OCI-LY7 (cell line): ENCODE measurements at regions not wholly inside any gene's neighbourhood (a gene's known extent, or its start where the extent isn't known, plus 50 kb on each side); places are given as distances from the start of the nearest gene placed in this dataset.

ENCODE experiments used
- BruUV-seq: library from RNA; stranded (reverse); fragments of 400-500 nt; replicated peaks from 2 replicates; lab custom pipeline; 2021; lab: Mats Ljungman, UMichigan
- CTCF ChIA-PET: fragments of 300-600 bp; sonication (Branson Sonifier 250); formaldehyde crosslinking; loops from one replicate; lab custom pipeline; 2022; ENCODE audit warnings: antibody characterized with exemption; ENCODE audit not compliant: unreplicated experiment; lab: Charles Lee
- POLR2A ChIA-PET: fragments of 300-600 bp; sonication (Branson Sonifier 250); formaldehyde crosslinking; loops from one replicate; lab custom pipeline; 2022; ENCODE audit warnings: antibody characterized with exemption; lab: Charles Lee
- DNase-seq: peaks from one replicate; pipeline ENCODE4 v3.0.0-alpha.2; 2015; ENCODE audit warnings: low spot score
- H2AFZ ChIP-seq: fragments of 200-600 bp; sonication (generic), shearing (Covaris generic); 2 replicates; pipeline ENCODE4 v1.6.1; 2014; ENCODE audit warnings: mild to moderate bottlenecking, antibody characterized with exemption, low read length, moderate library complexity
- H3K27ac ChIP-seq: fragments of 200-600 bp; sonication (generic); 2 replicates; pipeline ENCODE4 v1.5.1; 2014; ENCODE audit warnings: mixed run types, low read depth, mild to moderate bottlenecking, moderate library complexity, low read length, inconsistent platforms; ENCODE audit not compliant: poor library complexity, severe bottlenecking
- H3K36me3 ChIP-seq: fragments of 200-600 bp; sonication (generic); 2 replicates; pipeline ENCODE4 v1.6.1; 2014; ENCODE audit warnings: mild to moderate bottlenecking, antibody characterized with exemption, low read length, moderate library complexity, mixed read lengths; ENCODE audit not compliant: insufficient read depth
- H3K4me1 ChIP-seq: fragments of 200-600 bp; sonication (generic); 2 replicates; pipeline ENCODE4 v1.5.1; 2014; ENCODE audit warnings: mild to moderate bottlenecking, low read length; ENCODE audit not compliant: insufficient read depth, poor library complexity, severe bottlenecking
- H3K4me2 ChIP-seq: fragments of 200-600 bp; sonication (generic); 2 replicates; pipeline ENCODE4 v1.6.1; 2014; ENCODE audit warnings: mild to moderate bottlenecking, low read length
- H3K4me3 ChIP-seq: fragments of 200-600 bp; sonication (generic); 2 replicates; pipeline ENCODE4 v1.5.1; 2014; ENCODE audit warnings: mild to moderate bottlenecking, low read depth, low read length; ENCODE audit not compliant: poor library complexity, severe bottlenecking
- H3K79me2 ChIP-seq: fragments of 200-600 bp; sonication (generic); 2 replicates; pipeline ENCODE4 v1.6.1; 2016; ENCODE audit warnings: low read depth, mild to moderate bottlenecking, low read length, moderate library complexity, mixed read lengths; ENCODE audit not compliant: insufficient read depth
- H3K9me2 ChIP-seq: fragments of 200-600 bp; sonication (generic); 2 replicates; pipeline ENCODE4 v1.6.1; 2016; ENCODE audit warnings: mild to moderate bottlenecking, low read length, mixed read lengths; ENCODE audit not compliant: insufficient read depth
- H3K9me3 ChIP-seq: fragments of 200-600 bp; sonication (generic); 2 replicates; pipeline ENCODE4 v1.6.1; 2014; ENCODE audit warnings: mild to moderate bottlenecking, mixed run types, low read length, mixed read lengths
- H4K20me1 ChIP-seq: fragments of 200-600 bp; sonication (generic); 2 replicates; pipeline ENCODE4 v1.6.1; 2014; ENCODE audit warnings: mild to moderate bottlenecking, antibody characterized with exemption, low read length, moderate library complexity, mixed read lengths; ENCODE audit not compliant: insufficient read depth
- CTCF ChIP-seq: fragments of 200-600 bp; sonication (generic); conservative IDR thresholded peaks from 2 replicates; pipeline ENCODE4 v1.5.1; 2014; ENCODE audit warnings: mild to moderate bottlenecking, antibody characterized with exemption, low read length, moderate library complexity, mixed read lengths
- EZH2phosphoT487 ChIP-seq: fragments of 200-600 bp; sonication (generic); IDR thresholded peaks from 2 replicates; pipeline ENCODE4 v1.6.1; 2018; ENCODE audit warnings: low read depth, borderline replicate concordance, mild to moderate bottlenecking, mixed run types, antibody characterized with exemption, low read length, moderate library complexity, mixed read lengths
- intact Hi-C: fragments of 100-400 bp; cut with micrococcal nuclease; formaldehyde crosslinking; loops from one replicate; pipeline ENCODE4 v1.10.0; 2022; ENCODE audit not compliant: unreplicated experiment

DNA sequence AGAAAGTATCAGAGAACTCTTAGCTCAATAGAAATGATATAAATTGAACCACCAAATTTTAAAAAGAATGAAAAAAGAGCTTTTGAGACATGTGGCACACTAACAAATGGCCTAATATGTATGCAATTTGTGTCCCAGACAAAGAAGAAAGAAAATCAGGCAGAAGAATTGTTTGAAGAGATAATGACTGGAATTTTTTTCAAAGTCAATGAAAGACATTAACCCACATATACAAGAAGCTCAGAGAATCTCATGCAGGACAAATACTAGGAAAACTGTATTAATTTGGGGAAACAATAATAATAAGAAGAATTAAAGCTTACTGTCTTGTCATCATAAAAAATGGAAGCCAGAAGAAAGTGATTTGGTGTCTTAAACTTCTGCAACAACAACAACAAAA, 304.1 kb upstream of the RND3 start:
- Histone ChIP-seq H3K79me2 (no peaks in the 10 kb centered on the region), H4K20me1 (no peaks in the 10 kb centered on the region), H3K9me3 (no peaks in the 10 kb centered on the region), H2AFZ (no peak overlapping the region), H3K9me2 (no peaks in the 10 kb centered on the region), H3K4me3 (no peak overlapping the region), H3K36me3 (no peaks in the 10 kb centered on the region), H3K4me1 (no peaks in the 10 kb centered on the region), H3K4me2 (no peak overlapping the region), H3K27ac (no peak overlapping the region)
- ChIA-PET POLR2A (interaction anchor here (0.6 kb wide), 3 partner anchors 190 to 1708 kb away, joined by 3 to 6 read pairs (median 3); no protein-coding TSS in a partner anchor), CTCF (no interaction called here)
- TF ChIP-seq EZH2phosphoT487 (no peak), CTCF (no peak)
- intact Hi-C loops, result no loop called here
- DNase-seq, result no peak
- no TSS peak for BruUV-seq

GRCh38 chr2:150789376-150789905, 302.0 kb upstream of the RND3 start:
- H3K4me3 ChIP-seq, result no peak overlapping the region
- BruUV-seq, result no TSS peak
- H3K9me3 ChIP-seq, result no peaks in the 10 kb centered on the region
- no peaks in the 10 kb centered on the region for H3K9me2 ChIP-seq
- H3K79me2 ChIP-seq, result no peaks in the 10 kb centered on the region
- no peak overlapping the region for H3K4me2 ChIP-seq
- intact Hi-C loops, result no loop called here
- ChIA-PET CTCF (no interaction called here), POLR2A (no interaction called here)
- no peak for DNase-seq
- H3K4me1 ChIP-seq, result no peaks in the 10 kb centered on the region
- no peak overlapping the region for H3K27ac ChIP-seq
- no peak for TF ChIP-seq CTCF
- TF ChIP-seq EZH2phosphoT487, result no peak
- no peak overlapping the region for H2AFZ ChIP-seq
- H4K20me1 ChIP-seq, result no peaks in the 10 kb centered on the region
- no peaks in the 10 kb centered on the region for H3K36me3 ChIP-seq

- Histone ChIP-seq H3K9me3 (no peaks in the 10 kb centered on the region), H4K20me1 (no peaks in the 10 kb centered on the region), H3K79me2 (no peaks in the 10 kb centered on the region), H2AFZ (no peak overlapping the region), H3K36me3 (no peaks in the 10 kb centered on the region), H3K4me2 (no peak overlapping the region), H3K27ac (no peak overlapping the region), H3K4me1 (no peaks in the 10 kb centered on the region), H3K9me2 (no peaks in the 10 kb centered on the region), H3K4me3 (no peak overlapping the region)
- CTCF ChIA-PET, result no interaction called here
- POLR2A ChIA-PET, result interaction anchor here (0.7 kb wide), 1 partner anchor 808 kb away, joined by 3 read pairs; no protein-coding TSS in a partner anchor
- no TSS peak for BruUV-seq
- TF ChIP-seq CTCF (no peak), EZH2phosphoT487 (no peak)
- no peak for DNase-seq
- intact Hi-C loops, result no loop called here
Observed at GRCh38 chr2:150788426-150789140, 301.1 kb upstream of the RND3 start.
